Right lung (tissue), 2 donors: ENCODE measurements at regions not wholly inside any gene's neighbourhood (a gene's known extent, or its start where the extent isn't known, plus 50 kb on each side); places are given as distances from the start of the nearest gene placed in this dataset.
"Not testable (repeated sequence)": the region's sequence is repeated elsewhere in the genome, so short reads cannot be mapped to it uniquely, and the experiment has no call there.

Experiments used
- DNase-seq, 2 donors: peaks; one replicate each; pipeline ENCODE4 v3.0.0-alpha.2; 2013

DNA sequence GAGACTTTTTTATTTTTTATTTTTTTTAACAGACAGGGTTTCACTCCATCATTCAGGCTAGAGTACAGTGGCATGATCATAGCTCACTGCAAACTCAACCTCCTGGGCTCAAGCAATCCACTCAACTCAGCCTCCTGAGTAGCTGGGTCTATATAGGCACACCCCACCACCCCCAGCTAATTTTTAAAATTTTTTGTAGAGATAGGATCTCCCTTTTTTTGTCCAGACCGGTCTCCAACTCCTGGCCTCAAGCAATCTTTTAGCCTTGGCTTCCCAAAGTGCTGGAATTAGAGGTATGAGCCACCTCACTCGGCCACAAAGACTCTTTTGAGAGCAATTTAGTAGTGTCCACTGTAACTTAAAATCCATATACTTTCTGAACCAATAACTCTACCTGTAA, 103.3 kb upstream of the DST start:
- DNase-seq, result no peak

DNA sequence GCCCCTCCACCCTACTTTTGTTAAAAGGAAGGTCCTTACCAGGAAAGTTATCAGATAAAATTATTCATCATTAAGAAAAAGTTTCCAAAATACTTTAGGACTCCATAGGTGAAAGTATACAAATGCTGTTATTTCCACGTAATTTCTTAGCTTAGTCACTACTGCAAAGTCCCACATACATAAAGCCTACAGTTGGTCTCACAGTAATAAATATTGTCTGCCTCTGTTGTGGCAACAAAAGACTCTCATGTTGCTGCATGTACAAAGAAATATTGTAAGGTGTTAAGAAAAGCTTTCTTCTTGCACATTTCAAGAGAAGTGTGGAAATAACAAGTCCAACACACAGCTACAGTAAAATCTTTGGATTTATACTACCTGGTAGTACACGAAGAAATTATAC, 102.4 kb upstream of the DST start:
- DNase-seq, result no peak

DNA sequence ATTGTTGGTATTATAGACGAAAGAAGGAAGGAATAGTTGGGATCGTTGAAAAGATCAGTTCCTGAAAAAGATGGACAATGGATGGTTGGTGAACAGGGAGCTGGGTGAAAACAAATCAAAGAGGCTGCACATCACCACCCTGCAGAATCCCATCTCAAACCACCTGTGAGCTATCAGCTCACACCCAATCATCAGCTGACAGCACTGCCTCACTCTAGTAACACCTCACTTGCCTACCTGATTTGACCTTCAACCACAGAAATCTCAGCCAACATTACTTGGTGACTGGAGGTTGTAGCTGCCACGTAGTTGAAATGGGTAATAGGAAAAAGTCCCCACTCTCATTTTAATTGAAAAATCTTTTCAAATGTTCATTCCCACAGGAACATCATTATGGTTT, 101.8 kb upstream of the DST start:
- DNase-seq, result no peak

DNA sequence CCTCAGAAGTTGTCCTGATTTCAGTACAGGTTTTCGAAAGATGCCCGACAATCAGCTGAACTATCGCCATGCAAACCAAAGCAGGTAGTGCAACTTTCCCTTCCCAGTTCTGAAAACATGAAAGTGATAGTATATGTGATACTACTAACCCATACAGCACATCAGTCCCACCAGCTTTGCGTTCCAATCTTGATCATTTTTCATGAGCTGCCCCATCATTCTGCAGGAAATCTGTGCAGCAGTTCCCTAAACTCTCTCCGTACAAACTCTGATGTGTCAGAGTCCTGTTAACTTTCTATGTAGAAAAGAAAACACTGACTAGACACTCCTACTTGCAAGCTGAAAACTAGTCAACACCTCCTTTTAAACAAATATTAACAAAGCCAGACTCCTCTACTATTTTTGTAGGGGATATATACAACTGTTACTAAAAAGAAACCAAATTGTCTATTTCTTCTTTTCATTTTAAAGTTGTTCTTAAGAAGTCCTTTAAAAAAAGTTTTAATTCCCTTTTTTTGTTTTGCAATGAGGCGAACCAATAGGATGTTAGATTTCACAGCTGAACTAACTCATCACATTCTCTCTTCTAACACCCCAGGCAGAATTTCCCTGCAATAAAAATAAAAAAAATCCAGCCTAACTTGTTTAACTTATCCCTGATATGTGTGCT, 99.6 kb upstream of the DST start:
- no peak for DNase-seq

DNA sequence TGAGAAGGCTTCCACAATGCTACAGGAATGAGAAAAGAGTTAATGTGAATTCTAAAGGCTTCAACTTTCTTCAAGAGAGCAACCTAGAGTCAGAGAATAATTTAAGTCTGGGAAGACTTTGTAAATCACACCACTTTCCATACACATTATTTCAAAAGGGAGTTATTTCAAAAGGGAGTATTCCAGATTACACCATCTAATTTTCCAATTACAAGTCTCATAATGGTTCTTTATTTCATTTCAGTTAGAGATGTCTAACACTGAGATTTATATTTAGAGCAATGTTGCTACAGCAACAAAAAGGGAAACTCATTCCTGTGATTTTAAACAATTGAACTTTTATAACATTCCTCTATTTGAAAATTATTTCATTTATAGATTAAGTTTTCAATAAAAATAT, 98.8 kb upstream of the DST start:
- no peak for DNase-seq

DNA sequence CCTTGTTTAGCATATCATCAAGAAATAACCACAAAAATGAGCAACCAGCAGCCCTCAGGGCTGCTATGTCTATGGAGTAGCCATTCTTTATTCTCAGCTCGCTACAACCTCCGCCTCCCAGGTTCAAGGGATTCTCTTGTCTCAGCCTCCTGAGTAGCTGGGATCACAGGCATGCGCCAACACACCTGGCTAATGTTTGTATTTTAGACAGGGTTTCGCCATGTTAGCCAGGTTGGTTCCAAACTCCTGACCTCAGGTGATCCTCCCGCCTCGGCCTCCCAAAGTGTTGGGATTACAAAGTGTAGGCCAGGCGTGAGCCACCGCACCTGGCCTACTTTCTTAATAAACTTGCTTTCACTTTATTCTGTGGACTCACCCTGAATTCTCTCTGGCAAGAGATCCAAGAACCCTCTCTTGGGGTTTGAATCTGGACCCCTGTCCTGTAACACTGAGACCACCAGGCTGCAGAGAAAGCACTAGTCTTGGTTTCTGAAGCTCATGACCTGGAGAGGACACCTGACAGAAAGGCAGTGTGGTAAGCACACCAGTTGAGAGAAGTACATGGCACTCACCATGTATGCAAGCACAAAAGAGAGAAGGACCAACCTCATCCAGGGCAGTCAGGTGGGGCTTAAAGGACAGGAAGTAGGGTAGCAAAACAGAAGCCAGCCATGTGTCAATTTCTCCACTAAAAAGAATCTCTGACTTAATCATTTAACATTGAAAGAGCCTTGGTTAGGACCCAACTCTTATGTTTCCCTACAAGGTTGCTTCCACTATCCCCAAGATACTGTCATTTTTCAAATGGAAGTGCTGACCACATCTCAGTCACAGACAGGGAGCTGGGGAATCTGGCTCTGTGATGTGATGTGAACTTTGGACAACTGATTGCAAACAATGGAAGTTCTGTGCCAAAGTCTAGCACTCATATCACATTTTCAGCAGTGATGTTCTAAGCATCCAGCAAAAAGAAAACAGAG, 97.4 kb upstream of the DST start:
- no peak for DNase-seq

DNA sequence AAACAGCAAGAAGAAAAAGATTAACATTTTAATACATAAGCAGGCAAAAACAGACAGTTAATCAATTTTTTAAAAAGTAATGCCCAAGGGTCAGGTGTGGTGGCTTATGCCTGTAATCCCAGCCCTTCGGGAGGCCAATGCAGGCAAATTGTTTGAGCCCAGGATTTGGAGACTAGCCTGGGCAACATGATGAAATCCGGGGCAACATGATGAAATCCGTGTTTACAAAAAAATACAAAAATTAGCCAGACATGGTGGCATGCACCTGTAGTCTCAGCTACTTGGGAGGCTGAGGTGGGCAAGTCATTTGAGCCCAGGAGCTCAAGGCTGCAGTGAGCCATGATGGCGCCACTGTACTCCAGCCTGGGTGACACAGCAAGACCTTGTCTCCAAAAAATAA, 94.1 kb upstream of the DST start:
- no peak for DNase-seq

DNA sequence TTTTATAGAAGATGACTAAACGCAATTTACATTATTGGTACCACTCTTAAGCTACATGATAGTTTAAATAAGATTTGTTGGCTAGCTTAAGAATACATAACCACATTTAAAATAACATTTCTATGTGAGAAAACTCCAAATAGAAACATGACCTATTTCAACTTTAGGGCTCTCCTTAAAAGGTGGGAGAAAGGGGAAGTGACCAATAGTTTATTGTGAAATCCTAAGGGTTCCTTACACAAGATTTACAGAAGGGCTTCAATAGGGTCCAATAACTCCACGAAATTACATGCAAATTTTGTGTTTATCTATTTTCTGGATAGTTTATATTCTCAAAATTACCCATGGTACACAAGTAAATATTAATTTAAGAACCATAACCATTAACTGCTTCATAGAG, 91.6 kb upstream of the DST start:
- no peak for DNase-seq

DNA sequence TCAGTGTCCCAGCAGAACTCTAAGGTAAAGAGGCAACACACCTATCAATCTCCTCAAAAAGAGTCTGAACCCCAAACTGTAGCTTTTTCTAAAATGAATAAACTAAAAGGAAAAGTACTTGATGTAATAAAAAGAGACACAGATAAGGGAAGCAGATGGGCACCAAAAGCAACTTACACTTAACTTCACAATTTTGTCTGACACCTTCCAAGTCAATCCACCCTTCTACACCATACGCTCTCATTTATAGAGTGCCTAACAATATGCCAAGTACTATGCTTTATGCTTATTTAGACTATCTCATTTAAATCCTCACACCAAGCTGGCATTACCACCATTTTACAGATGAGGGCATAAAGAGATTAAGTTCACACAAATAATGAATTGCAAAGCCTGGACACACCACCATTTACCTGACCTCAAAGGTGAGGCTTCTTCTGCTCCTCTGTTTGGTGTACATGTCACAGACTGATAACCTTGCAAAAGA, 90.6 kb upstream of the DST start:
- no peak for DNase-seq

DNA sequence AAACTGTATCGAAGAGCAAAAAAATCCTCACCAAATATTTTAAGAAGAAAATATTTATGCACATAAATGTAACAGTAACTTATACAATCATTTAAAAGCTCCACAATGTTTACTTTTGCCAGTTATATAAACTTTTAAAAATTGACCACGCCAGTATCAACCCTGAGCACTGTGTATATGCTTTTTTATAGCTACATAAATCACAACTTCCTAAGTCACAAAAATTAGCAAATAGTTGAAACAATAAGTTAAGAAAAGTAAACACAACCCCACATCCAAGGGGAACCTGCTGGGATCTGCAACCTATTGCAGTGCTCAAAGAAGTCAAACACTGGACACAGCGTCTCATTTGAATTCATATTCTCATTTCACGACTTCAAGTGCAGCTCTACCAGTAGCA, 89.8 kb upstream of the DST start:
- no peak for DNase-seq

DNA sequence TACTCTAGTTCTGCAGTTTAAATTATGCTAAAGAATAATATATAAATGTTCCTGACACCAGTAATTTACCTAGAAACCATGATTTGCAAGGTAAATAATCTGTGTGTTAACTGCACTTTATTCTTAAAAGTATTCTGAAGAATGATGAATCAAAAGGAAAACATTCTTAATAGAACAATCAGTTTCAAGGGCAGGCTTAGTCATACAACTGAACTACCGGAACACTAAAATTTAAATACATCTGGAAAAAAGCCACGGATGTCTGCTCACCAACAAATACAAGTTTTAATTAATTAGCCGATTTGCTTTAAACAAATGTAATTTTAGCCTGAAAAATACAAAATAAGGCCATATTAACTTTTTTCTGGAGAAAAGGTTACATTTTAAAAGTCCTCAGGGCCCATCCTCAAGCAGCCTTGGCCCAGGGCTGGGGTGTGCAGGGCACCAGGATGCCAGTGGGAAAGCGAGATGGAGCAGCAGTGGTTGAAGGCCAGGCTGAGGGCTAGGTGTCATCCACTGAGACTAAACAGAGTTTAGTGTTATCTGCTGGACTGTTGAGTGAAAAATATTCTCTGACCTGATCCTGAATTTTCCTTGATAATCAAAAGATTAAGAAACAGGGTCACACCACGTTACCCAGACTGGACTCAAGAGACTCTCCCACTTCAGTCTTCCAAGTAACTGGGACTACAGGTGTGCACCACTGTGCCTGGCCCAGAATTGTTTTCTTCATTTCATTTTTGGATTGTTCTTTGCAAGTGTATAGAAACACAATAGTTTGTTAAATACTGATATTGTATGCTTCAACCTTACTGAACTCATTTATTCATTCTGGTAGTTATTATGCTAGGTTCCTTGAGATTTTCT, 88.2 kb upstream of the DST start:
- no peak for DNase-seq

DNA sequence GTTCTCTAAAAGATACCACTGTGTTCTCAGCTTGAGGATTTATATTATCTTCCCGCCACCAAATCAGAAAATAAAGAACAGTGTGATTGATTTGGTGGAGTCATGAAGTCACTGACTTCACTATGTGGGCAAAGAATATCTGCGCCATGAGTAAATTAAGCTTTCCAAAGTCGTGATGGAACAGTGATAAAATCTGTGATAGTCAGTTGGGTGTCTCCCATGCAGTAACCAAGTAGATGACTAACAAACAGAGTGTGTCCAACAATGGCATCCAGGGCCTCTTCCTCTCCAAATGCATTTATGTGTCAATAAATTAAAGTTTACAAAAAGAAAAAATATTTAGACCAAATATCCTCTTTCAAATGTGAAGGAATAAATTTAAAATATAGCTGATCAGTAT, 87.0 kb upstream of the DST start:
- no peak for DNase-seq

DNA sequence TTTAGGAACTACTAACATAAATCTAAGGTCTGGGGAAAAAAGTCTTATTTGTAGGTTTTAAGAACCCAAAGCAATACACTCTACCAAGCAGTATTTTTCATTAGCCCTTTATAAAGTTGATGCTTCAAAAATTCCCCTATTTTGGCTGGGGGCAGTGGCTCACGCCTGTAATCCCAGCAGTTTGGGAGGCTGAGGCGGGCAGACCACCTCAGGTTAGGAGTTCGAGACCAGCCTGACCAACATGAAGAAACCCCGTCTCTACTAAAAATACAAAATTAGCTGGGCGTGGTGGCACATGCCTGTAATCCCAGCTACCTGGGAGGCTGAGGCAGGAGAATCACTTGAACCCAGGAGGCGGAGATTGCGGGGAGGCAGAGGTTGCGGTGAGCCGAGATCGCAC, 86.5 kb upstream of the DST start:
- DNase-seq, result not testable (repeated sequence)

DNA sequence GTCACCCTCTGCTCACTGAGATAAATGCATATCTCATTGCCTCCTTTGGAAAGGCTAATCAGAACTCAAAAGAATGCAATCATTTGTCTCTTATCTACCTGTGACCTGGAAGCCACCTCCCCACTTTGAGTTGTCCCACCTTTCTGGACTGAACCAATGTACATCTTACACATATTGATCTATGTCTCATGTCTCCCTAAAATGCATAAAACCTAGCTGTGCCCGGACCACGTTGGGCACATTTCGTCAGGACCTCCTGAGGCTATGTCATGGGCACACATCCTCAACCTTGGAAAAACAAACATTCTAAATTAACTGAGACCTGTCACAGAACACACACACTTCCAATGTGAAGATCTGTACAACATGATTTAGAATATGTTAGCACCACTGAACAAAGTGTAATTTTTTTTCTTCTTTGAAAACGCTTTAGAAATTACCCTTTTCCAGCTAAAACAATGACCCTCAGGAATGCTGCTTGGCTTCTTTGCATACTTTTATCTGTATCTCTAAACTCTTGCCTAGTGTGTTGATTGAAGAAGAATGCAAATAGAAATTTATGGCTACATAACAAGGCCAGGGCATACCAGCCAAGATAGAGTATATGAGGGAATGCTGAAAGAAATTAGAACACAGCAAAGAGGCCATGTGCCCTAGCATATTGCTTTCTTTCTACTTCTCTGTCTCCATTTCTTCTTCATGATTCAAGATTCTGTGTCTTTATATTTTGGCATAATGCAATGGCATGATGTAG, 84.6 kb upstream of the DST start:
- DNase-seq, result no peak

DNA sequence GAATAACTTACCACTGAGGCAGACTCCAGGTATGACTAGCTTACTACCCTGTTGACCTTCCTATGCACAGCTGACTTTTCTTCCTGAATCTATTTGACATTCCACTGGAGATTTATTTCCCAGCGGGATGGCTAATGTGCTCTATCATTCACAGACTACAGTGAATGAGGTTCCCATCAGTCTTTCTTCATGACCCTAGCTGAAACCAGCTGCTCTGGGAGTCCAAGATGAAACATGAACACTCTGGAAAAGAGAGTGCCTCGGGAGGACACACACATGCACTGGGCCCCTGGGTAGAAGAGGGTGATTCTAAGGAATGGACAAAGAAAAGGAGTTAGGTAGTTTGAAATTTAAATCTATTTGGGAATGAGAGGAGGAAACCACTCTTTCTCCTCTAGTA, 82.6 kb upstream of the DST start:
- no peak for DNase-seq

DNA sequence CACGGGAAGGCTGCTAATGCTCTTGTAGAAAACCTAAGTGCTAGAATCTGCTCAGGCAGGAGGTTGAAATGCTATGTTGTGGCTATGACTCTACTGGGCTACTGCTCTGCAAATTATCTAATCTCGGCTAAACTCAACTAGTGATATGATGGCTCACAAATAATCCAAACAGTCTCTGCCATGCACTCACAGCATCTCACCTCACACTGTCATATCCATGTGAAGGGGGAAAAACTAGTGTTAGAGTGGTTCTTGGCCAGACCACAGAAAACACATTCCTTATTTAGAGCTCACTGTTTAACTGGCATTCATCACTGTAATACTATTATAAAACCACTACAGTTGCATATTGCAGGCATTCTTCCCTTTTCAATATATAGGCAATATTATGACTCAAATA, 81.8 kb upstream of the DST start:
- no peak for DNase-seq

DNA sequence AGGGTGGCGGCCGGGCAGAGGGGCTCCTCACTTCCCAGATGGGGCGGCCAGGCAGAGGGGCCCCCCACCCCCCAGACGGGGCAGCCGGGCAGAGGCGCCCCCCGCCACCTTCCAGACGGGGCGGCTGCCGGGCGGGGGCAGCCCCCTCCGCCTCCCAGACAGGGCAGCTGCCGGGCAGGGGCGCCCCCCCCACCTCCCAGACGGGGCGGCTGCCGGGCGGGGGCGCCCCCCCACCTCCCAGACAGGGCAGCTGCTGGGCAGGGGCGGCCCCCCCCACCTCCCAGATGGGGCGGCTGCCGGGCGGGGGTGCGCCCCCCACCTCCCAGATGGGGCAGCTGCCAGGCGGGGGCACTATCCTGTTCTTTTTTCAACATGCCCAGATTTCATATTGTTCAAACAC, 78.2 kb upstream of the DST start:
- DNase-seq, result no peak

DNA sequence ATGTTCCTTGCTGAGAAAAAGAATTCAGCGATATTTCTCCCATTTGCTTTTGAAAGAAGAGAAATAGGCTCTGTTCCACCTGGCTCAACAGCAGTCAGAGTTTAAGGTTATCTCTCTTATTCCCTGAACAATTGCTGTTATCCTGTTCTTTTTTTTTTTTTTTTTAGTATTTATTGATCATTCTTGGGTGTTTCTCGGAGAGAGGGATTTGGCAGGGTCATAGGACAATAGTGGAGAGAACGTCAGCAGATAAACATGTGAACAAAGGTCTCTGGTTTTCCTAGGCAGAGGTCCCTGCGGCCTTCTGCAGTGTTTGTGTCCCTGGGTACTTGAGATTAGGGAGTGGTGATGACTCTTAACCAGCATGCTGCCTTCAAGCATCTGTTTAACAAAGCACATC, 77.5 kb upstream of the DST start:
- not testable (repeated sequence) for DNase-seq

DNA sequence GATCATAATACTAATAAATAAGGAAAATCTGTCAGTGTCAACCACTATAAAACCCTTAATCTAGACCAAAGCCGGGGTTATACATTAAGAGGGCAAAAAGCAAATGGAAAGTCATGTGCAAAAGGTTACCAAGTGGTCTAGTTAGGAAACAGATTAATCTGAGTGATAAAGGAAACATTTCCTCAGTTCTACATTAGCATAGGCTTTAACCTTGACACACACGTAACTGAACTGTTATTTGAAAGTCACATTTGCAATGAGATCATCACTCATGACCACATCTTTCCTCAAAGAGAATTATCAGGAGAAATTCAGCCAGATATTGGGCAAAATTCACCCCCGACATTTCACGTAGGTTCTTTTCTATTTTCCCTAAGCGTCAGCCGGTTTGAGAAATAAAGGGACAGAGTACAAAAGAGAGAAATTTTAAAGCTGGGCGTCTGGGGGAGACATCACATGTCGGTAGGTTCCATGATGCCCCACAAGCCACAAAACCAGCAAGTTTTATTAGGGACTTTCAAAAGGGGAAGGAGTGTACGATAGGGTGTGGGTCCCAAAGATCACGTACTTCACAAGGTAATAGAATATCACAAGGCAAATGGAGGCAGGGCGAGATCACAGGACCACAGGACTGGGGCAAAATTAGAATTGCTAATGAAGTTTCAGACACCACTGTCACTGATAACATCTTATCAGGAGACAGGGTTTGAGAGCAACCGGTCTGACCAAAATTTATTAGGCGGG, 76.8 kb upstream of the DST start:
- DNase-seq, result not testable (repeated sequence)

DNA sequence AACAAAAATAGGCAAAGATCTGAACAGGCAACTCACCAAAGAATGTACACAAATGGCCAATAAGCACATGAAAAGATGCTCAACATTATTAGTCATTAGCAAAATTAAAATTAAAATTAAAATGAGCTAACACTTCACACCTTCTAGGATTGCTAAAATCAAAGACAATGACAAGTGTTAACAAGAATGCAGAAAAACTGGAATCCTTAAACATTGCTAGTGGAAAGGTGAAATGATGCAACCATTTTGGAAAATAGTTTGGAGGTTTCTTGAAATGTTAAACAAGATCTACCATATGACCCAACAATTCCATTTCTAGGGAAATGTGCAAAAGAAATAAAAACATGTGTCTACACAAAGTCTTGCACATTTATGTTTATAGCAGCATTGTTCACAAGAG, 75.5 kb upstream of the DST start:
- no peak for DNase-seq

DNA sequence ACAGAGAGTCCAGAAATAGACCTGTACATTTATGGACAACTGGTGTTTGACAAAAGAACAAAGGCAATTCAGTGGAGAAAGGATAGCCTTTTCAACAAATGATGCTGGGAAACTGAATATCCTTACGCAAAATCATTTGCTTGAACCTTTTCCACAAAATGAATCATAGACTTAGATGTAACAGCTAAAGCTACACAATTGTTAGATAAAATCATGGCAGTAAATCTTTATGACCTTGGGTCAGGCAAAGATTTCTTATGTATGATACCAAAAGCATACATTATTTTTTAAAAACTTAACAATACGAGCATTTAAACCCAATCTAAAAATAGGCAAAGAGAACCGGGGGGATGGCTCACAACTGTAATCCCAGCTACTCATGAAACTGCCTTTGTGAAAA, 73.5 kb upstream of the DST start:
- no peak for DNase-seq
